GM12801 (cell line): ENCODE measurements at regions not wholly inside any gene's neighbourhood (a gene's known extent, or its start where the extent isn't known, plus 50 kb on each side); places are given as distances from the start of the nearest gene placed in this dataset.

Source experiments
- TF ChIP-seq, protein P1 (sequence below): IDR thresholded peaks from one replicate; pipeline ENCODE4 v1.5.1; 2011; ENCODE audit warnings: control low read depth; ENCODE audit not compliant: insufficient read length; ENCODE audit errors: extremely low read depth

DNA sequence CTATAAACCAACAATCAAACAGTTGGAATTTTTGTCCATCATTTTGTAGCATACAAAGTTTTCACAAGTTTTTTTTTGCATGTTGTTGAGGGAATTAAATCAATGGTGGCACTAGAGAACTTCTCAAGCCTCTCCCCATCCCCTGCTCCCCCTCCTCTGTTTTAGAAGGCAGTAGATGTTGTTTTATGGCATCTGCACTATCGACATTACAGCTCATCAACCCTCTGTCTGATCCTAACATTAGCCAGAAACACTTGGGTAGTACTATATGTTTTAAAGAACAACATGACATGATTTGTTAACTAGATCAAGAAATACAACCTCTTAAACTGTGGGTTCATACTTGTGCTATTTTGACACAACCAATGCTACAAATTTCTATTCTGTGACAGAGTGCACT lies 306.5 kb upstream of the NR5A2 start:
- TF ChIP-seq, protein P1, sequence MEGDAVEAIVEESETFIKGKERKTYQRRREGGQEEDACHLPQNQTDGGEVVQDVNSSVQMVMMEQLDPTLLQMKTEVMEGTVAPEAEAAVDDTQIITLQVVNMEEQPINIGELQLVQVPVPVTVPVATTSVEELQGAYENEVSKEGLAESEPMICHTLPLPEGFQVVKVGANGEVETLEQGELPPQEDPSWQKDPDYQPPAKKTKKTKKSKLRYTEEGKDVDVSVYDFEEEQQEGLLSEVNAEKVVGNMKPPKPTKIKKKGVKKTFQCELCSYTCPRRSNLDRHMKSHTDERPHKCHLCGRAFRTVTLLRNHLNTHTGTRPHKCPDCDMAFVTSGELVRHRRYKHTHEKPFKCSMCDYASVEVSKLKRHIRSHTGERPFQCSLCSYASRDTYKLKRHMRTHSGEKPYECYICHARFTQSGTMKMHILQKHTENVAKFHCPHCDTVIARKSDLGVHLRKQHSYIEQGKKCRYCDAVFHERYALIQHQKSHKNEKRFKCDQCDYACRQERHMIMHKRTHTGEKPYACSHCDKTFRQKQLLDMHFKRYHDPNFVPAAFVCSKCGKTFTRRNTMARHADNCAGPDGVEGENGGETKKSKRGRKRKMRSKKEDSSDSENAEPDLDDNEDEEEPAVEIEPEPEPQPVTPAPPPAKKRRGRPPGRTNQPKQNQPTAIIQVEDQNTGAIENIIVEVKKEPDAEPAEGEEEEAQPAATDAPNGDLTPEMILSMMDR, result no peak

DNA sequence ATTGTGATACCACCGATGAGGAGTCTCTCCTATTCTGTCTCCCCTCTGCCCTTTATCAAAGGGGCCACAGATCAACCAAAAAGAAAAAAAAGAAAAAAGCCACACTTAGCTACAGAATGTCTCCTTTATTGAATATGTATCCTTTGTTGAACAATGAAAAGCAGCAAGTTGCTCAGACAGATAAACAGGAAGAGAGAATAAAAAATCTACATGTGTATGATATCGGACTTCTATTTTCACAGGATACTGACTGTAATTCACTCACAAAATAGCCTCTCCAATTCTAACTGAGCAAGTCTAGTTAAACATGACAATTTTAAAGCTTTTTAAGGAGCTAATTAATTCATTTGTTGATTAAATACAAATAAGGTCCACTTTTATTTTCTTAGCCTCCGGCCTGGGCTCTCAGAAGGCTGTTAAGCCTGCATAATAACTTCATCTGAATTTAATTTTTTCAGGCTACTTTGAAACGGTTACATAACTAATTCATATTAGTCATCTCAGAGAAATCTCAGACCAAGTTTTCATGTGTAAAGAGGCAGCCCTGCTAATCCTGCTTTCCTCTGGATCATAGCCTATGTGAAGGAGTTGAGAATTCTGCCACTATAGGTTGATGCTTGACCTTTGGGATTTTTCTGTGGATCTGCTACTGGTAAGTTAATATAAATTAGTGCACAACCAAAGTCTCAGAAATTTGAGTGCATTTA lies 304.1 kb upstream of the NR5A2 start:
- TF ChIP-seq, protein P1, result no peak

DNA sequence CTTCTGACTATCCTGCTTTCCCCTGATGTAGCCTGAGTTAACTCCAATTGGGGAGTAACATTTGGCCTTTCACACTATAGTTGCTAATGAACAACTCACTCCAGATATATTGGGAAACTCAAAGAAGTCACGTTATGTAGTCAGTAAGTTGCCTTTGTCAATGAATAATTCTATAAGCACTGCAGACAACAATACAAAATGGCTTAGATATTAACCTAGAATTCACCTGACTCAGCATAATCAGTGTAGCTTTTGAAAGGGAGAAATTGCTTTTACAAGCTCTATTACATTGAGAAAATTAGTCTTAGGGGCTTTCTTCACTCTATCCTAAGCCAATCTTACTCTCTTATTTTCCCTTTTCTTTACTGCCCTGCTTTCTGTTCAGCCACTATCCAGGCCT lies 303.5 kb upstream of the NR5A2 start:
- TF ChIP-seq, protein P1, result no peak

DNA sequence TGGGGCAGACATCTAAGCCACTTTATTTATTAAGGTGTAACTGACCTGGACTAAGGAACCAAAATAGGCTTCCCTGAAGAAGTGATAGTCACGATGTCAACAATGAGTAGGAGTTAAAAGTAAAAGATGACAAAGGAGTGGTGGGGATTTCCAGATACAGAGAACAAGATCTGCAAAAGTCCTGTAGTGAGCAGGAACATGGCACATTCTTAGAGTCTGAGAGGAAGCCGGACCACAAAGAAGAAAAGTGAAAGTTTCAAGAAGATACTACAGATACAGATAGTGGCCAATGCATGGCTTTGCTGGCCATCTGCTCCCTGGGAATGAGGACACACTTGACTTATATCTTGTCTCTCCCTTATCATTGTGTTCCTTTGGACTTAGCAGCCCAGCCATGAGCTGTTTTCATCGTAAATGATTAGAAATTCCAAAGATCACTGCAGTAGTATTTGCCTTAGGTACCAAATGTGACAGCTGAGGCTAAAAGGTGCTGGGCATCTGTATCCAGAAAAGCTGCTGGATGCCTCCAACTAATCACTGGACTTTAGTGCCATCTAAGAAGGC lies 302.4 kb upstream of the NR5A2 start:
- TF ChIP-seq, protein P1, result no peak

DNA sequence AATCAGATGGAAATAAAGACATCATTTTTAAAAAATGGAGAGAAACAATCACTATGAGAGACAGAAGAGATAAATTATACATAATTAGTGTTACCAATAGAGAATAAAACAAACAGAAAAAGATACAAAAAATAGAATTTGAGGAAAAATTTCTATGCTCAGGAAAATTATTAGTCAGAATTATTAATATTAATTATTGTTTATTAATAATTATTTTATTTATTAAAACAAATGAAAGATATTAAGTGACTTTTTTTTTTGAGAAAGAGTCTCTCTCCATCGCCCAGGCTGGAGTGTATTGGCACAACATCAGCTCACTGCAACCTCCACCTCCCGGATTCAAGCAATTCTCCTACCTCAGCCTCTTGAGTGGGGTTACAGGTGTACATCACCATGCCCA lies 299.8 kb upstream of the NR5A2 start:
- TF ChIP-seq, protein P1, result no peak

DNA sequence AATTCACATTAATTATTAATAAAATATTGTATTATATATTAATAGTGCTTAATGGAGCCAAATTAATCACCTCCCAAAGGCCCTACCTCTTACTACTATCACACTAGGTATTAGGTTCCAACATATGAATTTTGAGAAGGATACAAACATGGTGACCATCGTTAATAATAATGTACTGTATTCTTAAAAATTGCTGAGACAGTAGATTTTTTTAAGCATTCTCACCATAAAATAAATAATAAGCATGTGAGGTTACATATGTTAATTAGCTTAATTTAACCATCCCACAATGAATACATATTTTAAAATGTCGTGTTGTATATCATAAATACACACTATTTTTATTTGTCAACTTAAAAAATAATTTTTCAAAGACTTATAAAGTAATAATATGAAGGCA lies 299.2 kb upstream of the NR5A2 start:
- TF ChIP-seq, protein P1, result no peak

DNA sequence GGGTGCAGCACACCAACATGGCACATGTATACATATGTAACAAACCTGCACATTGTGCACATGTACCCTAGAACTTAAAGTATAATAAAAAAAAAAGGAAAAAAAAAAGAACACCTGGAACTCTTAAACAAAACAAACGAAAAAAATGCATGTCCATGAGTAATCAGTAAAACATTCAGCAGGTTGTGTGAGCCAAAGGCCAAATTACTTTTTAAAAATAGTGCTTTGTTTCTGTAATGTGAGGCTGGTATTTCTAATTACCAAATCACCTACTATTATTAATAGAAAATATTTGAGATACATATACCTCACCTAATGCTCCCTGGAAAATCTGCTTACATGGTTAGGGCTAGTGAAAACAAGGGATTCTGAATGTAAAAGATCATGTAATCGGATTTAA lies 294.4 kb upstream of the NR5A2 start:
- TF ChIP-seq, protein P1, result no peak

DNA sequence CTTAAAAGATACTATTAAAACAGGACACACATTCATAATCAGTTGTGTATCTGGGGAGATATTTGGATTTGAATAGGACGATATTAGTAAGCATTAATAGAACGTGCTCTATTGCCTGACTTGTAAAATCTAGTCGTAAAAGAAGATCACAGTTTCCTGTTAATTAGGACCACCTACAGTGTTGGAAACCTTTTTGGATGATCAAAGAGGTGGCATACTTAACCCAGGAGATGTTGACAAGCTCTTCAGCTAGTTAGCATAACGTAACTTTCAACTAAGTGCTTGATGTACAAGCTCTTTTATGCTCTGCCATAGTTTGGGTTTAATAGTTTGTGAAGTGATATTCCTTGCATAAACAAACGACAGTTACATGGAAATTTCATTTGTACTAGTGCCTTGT lies 293.3 kb upstream of the NR5A2 start:
- TF ChIP-seq, protein P1, result no peak
